ENCODE measurements at regions not wholly inside any gene's neighbourhood (a gene's known extent, or its start where the extent isn't known, plus 50 kb on each side); places are given as distances from the start of the nearest gene placed in this dataset.

DNA sequence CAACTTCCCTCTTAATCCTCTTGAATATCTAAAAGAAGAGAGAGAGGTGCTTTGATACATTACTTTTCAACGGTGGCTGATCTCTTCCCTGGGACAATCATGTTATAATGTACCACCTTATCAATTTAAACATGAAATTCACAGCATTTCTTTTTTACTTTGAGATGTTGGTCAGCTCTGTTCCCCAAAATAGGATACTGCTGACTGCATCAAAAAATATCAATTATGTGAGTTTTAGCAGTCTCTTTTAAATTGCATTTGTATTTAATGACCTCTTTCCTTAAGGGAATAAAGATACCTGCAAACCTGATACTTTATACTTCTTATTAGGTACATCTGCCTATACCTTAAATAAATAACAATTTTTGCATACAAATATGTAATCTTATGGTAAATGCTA is 58.4 kb upstream of the MARCHF11 start:
- 80 to 81% methylated on average over 1 of the region's 1 CpG for WGBS, 2 donors

DNA sequence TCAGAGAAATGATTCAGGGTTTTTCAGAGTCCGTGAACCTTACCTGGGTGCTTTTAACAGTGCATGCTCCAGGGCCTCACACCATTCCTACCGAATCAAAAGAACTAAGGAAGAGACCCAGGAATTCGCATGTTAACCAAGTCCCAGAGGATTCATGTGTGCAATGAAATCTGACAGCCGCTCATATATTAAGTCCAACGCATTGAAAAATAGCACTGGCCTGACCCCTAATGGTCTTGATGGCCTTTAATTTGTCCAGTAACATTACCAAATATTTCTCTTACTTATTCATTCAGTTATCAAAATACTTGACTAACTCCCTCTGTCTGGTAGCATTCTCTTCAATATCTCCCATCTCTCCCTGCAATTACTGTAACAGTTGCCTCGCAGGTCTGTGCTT is 55.0 kb upstream of the MARCHF11 start:
- H3K9me3 ChIP-seq, result no peaks in the 10 kb centered on the region
- whole genome bisulfite sequencing, 2 donors, result 72 to 77% methylated on average over 6 of the region's 6 CpGs

More for the DNA sequence above, 58.4 kb upstream of the MARCHF11 start:
- intact Hi-C loops (cut with DNase I; ENCODE audit: low total_unique reads), result no loop called here
- H3K9me3 ChIP-seq, result no peaks in the 10 kb centered on the region
- H3K4me1 ChIP-seq, result no peaks in the 10 kb centered on the region
- H3K36me3 ChIP-seq (ENCODE audit: low read depth, missing control alignments), result no peaks in the 10 kb centered on the region
- no peaks in the 10 kb centered on the region for H3K27me3 ChIP-seq
- TF ChIP-seq POLR2A (IDR thresholded peaks at IDR 0.05), result no peak
- TF ChIP-seq, protein P1, sequence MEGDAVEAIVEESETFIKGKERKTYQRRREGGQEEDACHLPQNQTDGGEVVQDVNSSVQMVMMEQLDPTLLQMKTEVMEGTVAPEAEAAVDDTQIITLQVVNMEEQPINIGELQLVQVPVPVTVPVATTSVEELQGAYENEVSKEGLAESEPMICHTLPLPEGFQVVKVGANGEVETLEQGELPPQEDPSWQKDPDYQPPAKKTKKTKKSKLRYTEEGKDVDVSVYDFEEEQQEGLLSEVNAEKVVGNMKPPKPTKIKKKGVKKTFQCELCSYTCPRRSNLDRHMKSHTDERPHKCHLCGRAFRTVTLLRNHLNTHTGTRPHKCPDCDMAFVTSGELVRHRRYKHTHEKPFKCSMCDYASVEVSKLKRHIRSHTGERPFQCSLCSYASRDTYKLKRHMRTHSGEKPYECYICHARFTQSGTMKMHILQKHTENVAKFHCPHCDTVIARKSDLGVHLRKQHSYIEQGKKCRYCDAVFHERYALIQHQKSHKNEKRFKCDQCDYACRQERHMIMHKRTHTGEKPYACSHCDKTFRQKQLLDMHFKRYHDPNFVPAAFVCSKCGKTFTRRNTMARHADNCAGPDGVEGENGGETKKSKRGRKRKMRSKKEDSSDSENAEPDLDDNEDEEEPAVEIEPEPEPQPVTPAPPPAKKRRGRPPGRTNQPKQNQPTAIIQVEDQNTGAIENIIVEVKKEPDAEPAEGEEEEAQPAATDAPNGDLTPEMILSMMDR (IDR thresholded peaks at IDR 0.05), result no peak
- DNase-seq, result no peak
- no peak overlapping the region for H3K4me3 ChIP-seq
- no peak overlapping the region for H3K27ac ChIP-seq

GRCh38 chr5:16233730-16234129 is 54.1 kb upstream of the MARCHF11 start:
- no peaks in the 10 kb centered on the region for H3K4me1 ChIP-seq
- H3K27ac ChIP-seq, result no peak overlapping the region
- intact Hi-C loops (cut with DNase I; ENCODE audit: low total_unique reads), result no loop called here
- no peak overlapping the region for H3K4me3 ChIP-seq
- TF ChIP-seq, protein P1 (IDR thresholded peaks at IDR 0.05), result no peak
- no peak for TF ChIP-seq POLR2A (IDR thresholded peaks at IDR 0.05)
- WGBS, 2 donors, result 68 to 89% methylated on average over 2 of the region's 2 CpGs
- DNase-seq, result no peak
- H3K27me3 ChIP-seq, result no peaks in the 10 kb centered on the region
- H3K36me3 ChIP-seq (ENCODE audit: low read depth, missing control alignments), result no peaks in the 10 kb centered on the region
- H3K9me3 ChIP-seq, result no peaks in the 10 kb centered on the region

More for the DNA sequence above, 55.0 kb upstream of the MARCHF11 start:
- Histone ChIP-seq H3K4me3 (no peak overlapping the region), H3K27me3 (no peaks in the 10 kb centered on the region), H3K36me3 (ENCODE audit: low read depth, missing control alignments) (no peaks in the 10 kb centered on the region), H3K4me1 (no peaks in the 10 kb centered on the region), H3K27ac (no peak overlapping the region)
- no peak for TF ChIP-seq POLR2A (IDR thresholded peaks at IDR 0.05)
- TF ChIP-seq, protein P1 (IDR thresholded peaks at IDR 0.05), result no peak
- no peak for DNase-seq
- intact Hi-C loops (cut with DNase I; ENCODE audit: low total_unique reads), result no loop called here

GRCh38 chr5:16229357-16229940 is 49.9 kb upstream of the MARCHF11 start:
- intact Hi-C loops (cut with DNase I; ENCODE audit: low total_unique reads), result no loop called here
- H3K9me3 ChIP-seq, result no peaks in the 10 kb centered on the region
- 79 to 94% methylated on average over 3 of the region's 3 CpGs for WGBS, 2 donors

More at GRCh38 chr5:16229357-16229940, 49.9 kb upstream of the MARCHF11 start:
- Histone ChIP-seq H3K27me3 (no peaks in the 10 kb centered on the region), H3K36me3 (ENCODE audit: low read depth, missing control alignments) (no peaks in the 10 kb centered on the region), H3K27ac (no peak overlapping the region), H3K4me1 (no peaks in the 10 kb centered on the region), H3K4me3 (no peak overlapping the region)
- TF ChIP-seq, protein P1 (IDR thresholded peaks at IDR 0.05), result no peak
- TF ChIP-seq POLR2A (IDR thresholded peaks at IDR 0.05), result no peak
- DNase-seq, result no peak

All from testis (tissue), 2 donors.